ENCODE measurements at regions not wholly inside any gene's neighbourhood (a gene's known extent, or its start where the extent isn't known, plus 50 kb on each side); places are given as distances from the start of the nearest gene placed in this dataset.

DNA sequence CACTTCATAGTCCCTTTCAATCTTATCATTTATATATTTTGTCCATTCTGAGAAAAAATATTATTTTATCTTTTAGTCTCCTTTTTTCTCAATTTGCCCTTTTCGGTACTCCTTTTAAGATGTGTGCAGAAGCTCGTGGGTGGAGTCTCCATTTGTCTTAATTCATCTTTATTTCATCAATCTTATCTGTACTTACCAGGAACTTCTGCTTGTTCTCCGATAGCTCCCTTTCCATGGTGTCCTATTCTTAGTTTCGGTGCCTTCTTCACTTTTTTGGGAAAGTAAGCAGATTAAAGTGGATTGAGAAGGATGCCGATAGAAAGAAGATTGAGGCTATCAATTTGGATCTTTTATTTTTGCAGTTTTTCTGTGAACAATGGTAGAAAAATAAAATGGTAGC, 183.4 kb upstream of the PLEKHA5 start (continued):
- TF ChIP-seq HDAC2 (IDR thresholded peaks at IDR 0.05; ENCODE audit: borderline replicate concordance in 1 of 2, low read depth in 2 of 2, low read length in 2 of 2): no peak
- TF ChIP-seq POLR2A (IDR thresholded peaks at IDR 0.05; ENCODE audit: control extremely low read depth in 1 of 2, low read depth in 2 of 2, low read length in 2 of 2): no peak
- no peak for TF ChIP-seq CBX5 (IDR thresholded peaks at IDR 0.05; ENCODE audit: low read depth, low read length)
- TF ChIP-seq, protein P1, sequence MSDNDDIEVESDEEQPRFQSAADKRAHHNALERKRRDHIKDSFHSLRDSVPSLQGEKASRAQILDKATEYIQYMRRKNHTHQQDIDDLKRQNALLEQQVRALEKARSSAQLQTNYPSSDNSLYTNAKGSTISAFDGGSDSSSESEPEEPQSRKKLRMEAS (IDR thresholded peaks at IDR 0.05): no peak
- TF ChIP-seq TAF7 (optimal IDR thresholded peaks at IDR 0.05; ENCODE audit: borderline replicate concordance, low read depth, low read length): no peak
- no peak for TF ChIP-seq CBX8 (IDR thresholded peaks at IDR 0.05; ENCODE audit: borderline replicate concordance, low read depth, low read length)
- no peak for TF ChIP-seq FOSL1 (IDR thresholded peaks at IDR 0.05; ENCODE audit: insufficient read depth, low read depth, low read length)
- TF ChIP-seq EZH2 (IDR thresholded peaks at IDR 0.05; ENCODE audit: low read depth, low read length, severe bottlenecking): no peak
- no peak for TF ChIP-seq EGR1 (IDR thresholded peaks at IDR 0.05; ENCODE audit: borderline replicate concordance, low read depth, low read length)

Data from H1 (cell line).